HG02623 (cell line): ENCODE measurements at regions not wholly inside any gene's neighbourhood (a gene's known extent, or its start where the extent isn't known, plus 50 kb on each side); places are given as distances from the start of the nearest gene placed in this dataset.

Experiments used
- ATAC-seq: cut with Tn5 transposase; IDR thresholded peaks from one replicate; pipeline ENCODE4 v1.9.1; 2021; ENCODE audit warnings: moderate library complexity; ENCODE audit not compliant: unreplicated experiment

DNA sequence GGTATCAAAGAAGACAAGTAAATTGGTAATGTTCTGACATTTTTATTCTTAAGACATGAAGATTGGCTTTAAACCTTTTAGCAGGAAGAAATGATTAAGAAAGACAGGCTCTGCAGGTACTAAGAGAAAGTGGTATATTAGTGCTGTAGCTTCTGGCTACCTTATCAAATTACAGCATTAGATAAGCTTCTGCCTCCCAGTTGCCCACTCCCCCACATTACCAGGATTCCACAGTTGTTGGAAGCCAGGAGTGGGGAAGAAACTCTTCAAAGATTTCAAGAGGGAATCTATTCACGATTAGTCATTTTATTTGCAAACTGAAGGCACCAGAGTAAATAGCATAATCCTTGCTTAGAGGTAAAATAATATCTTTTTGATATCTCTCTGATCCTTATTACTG, 274.9 kb downstream of the LMO4 start:
- ATAC-seq, result no peak

DNA sequence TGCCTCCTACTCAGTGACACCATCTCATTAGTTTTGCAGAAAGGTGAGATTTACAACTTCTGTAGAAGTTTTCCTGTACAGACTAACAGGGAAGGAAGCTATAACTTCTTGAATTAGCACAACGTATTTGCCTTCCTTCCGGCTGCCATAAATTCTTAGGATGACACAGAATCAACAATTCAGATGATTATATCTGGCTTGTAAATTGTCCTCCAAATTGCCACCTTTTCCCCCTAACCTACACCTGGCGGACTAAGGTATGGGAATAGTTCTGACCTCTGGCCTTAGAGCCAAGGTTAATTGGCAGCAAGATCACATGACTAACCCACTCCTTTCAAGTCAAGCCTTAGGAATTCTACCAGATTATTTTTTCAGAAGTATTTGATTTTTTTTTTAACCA, 284.3 kb downstream of the LMO4 start:
- no peak for ATAC-seq

DNA sequence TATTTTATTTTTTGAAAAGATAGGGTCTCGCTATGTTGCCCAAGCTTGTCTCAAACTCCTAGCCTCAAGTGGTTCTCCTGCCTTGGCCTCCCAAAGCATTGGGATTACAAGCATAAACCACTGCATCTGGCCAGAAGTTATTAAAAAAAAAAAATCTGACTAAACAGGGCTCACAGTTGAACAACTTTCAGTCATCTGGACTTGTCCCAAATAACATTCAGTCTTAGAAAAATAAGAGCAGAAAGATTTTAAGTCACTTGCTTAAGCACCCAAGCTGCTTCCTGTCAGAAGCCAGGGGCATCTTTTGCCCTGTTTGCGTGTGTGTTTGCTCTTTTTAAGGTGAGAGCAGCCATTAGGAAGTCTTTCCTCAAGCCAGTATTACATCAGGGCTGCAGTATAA, 286.8 kb downstream of the LMO4 start:
- no peak for ATAC-seq

DNA sequence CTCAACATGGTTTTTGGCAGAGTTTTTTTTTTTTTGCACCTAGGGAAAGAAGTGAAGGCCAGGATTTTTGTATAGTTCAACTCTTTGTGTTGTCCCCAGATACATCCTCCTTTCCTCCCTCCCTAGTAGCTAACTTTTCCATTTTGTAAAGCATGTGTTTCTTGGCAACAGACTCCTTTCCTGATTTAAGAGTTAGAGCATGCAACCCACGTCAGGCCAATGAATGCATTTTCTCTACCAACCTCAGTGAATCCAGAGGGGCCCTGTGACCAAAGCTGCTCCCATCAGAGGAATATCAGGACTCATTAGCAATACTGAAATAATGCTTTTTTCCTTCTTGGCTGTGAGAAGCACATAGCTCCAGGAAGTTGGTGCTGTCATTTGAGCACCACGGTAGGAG, 287.2 kb downstream of the LMO4 start:
- ATAC-seq, result no peak

DNA sequence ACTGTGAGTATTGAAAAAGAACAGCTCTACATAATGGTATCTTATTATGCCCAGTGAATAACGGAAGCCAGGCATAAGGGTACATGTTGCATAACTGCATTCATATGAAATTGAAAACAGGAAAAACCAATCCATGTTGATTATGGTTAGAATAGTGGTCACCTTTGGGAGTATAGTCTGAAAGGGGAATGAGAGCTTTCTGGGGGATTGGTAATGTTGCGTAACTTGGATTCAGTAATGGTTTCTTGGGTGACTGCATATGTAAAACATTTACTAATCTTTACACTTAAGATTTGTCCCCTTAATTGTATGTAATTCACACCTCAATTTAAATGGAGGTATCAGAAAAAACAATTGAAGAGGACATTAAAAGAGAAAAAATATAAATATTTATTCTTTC, 292.1 kb downstream of the LMO4 start:
- ATAC-seq, result no peak

DNA sequence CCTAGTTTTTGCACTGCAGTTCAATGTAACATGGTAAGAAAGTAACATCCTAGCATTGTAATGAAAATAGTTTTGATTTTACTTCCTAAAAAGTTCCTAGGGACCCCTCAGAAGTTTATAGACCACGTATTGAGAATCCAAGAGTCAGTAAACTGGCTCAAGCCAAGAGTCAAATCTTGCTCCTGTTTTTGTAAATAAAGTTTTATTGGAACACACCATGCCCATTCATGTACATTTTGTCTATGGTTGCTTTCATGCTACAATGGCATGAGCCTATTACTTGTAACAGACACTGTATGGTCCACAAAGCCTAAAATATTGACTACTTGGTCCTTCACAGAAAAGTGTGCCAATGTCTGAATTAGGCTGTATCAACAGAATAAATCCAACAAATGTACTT, 301.0 kb downstream of the LMO4 start:
- no peak for ATAC-seq

DNA sequence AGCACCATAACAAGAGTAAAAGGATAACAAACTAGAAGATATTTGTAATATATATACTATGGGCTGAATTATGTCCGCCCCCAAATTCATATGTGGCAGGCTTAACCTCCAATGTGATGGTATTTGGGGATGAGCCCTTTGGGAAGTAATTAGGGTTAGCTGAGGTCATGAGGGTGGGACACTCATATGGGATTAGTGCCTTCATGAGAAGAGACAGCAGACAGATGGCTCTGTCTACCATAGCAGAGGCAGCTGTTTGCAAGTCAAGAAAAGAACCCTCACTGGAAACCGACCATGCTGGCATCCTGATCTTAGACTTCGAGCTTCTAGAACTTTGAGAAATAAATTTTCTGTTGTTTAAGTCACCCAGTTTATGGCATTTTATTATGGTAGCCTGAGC, 303.6 kb downstream of the LMO4 start:
- ATAC-seq, result no peak

DNA sequence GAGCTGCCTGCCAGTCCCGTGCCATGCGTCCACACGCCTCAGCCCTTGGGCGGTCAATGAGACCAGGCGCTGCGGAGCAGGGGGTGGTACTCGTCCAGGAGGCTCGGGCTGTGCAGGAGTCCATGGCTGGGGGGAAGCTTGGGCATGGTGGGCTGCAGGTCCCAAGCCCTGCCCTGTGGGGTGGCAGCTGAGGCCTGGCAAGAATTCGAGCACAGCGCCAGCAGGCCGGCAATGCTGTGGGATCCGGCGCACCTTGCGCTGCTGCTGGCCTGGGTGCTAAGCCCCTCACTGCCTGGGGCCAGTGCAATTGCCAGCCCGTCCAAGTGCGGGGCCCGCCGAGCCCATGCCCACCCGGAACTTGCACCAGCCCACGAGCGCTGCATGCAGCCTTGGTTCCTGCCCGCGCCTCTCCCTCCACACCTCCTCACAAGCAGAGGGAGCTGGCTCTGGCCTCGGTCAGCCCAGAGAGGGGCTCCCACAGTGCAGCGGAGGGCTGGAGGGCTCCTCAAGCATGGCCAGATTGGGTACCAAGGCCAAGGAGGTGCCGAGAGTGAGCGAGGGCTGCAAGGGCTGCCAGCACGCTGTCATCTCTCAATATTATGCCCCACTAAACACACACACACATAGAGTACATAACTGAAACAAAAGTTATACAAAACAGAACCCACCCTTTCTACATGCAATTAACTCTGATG, 307.7 kb downstream of the LMO4 start:
- no peak for ATAC-seq

DNA sequence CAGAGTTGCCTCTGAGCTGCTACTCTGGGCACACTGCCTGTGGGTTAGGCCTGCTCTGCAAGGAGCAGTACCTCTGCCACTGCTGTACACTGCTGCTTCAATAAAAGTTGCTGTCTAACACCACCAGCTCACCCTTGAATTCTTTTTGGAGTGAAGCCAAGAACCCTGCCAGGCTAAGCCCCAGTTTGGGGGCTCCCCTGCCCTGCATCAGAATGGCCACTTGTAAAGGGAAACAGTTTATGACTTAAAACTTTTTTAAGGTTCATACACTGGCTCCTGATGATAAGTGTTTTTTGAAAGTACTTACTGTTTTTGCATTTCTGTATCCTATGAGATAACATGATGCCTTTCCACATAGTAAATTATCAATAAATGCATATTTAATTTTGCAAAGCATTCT, 310.0 kb downstream of the LMO4 start:
- ATAC-seq, result no peak

DNA sequence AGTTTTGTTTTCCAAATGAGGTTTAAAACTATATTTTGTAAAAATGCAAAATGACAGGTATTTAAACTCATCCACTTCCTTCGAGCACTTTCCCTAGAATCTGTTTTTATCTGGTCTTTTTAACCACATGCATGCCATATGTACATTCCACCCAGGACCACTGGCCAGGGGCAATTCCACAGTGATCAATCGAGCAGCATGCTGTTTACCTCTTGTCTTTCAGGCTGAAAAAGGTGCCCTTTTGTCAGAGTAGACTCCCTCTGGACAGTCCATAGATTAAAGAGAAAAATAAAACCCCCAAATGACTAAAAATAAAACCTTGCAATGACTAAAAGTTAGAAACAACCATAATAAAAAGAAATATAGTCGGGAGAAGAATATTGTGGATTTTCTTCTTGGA, 313.3 kb downstream of the LMO4 start:
- ATAC-seq, result no peak

DNA sequence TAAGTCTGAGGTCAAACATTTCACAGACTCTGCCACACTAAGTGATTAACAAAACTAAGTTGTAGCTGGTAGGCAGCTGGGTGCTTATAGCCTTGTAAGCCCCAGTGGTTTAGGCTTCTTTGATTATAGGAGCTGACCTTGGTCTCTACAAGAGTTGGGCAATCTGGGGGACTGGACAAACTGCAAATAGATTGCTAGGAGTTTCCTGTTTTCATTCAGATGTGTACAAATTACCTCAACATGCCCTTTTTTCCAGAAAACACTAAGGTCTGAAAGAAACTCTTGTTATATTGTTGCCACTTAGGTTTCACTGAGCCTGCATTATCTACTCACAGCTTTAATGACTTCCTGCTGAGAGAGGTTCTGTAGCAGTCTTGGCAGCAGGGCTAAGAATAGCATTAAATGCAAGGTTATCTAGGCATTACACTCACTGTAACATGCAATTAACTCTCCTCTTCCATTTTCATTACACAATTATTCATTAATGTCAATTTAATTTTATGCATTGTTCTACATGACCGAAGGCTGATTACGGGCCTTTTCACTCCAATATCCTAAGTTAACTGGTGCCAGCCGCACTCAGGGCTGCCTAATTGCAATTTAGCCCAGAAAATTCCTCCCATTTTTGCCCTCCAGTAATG, 314.0 kb downstream of the LMO4 start:
- ATAC-seq, result no peak

DNA sequence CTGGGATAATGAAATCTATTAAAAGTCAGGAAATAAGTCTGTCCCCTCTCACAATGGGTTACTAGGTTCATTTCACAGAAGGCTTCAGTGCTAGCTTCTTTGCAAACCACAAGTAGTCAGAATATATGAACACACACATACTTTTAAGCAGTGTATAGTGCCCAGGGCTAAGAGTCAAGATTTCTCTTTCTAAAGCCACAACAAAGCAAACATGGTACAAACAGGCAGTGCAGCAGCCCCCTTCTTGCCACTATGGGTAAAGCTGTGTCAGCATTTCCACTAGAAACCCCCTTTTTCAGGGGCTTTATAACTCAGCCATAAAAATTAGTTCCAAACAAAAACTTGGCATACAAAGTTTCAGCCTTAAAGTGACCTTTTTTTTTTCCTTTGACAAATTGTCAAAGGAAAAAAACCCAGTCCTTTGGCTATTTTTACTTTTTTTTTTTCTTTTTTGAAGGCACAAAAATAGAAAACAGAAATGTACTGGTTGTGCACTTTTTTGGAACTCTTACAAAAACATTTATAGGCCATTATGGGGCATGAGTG, 315.4 kb downstream of the LMO4 start:
- no peak for ATAC-seq

DNA sequence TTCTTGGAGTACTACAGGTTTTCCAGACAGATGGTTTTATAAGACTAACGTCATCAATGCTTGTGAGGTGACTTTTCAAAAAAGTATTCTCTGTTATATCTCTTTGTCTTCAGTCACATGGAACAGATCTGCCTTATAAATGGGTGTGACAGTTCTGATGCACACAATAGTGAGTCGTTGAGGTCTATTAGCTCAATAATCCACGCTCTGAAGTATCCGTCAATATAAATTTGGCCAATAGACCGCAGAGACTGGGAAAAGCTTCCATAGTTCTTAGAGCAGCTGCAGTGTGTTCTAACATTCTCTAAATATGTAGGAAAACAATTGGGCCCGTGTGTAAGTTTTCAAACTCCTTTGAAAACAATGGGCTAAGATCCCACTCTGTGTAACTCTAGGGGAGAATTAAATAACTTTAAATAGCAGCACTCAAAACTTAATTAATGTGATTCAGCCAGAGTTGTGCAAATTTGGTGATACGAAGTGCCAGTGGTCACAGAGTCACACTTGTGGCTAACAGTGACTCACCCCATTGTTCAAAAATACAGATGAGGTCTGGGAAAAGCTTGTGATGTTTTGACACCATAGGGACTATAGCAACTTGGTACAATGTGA, 316.0 kb downstream of the LMO4 start:
- ATAC-seq, result no peak

DNA sequence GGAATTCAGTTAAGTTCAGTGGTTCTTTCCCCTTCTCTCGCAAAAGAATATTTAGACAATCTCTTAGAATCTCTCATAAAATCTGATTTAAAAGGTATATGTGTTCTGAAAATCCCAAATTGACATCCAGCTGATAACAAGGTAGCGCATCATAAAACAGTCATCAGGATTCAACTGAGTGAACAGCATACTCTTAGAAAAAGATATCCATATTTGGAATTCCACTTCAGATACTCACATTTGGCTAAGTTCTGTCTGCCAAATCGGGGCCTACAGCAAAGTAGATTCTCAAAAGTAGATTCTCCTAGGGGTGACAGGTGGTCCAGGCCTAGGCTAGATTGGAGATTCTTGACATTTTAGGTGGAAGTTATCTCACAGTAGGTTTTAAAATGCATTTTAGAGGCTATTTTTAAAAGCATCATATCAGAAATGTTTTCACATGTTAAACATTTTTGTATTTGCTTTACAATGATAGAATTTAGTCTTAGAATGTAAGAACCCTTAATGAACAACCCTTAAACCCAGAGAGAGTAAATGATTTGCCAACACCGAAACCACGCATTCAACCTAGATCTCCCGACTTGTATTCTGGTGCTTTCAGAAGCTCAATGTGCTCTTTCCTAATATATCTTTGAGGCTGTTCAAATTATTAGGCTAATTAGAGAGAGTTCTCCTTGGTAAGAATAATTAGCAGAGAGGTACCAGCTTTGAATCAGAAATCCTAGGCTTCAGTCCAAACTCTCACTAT, 318.9 kb downstream of the LMO4 start:
- ATAC-seq, result no peak

DNA sequence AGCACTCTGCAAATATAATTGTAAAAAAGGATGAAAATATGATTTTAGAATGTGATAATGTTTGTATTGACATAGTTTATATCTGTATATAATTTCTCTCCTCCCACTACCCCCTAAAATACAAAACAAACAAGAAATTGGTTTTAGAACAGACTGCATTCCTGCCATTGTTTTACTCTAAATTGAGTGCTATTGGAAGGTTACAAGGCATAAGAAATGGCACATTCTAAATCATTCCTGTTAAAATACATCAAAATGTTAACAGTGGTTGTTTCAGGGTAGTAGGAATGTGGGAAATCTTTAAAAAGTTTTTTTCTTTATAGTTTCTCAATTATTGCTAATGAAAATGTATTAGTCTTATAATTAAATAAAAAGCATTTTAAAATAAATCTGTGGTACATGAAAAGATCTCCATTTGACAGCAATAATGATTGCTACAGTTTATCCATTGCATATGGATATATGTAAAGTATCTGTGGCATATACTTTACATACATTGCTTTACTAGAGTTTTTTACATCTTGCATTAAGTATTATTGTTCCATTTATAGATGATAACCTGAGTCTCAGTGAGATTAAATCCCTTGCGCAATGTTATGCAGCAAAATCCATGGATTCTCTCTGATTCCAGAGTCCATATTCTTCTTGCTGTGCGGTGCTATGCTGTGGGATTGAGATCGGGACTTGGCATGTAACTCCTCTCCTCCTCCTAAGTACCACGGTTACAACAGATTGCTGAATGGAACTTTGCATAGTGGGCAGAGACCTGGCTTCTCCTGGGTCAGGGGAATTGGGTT, 319.8 kb downstream of the LMO4 start:
- no peak for ATAC-seq

DNA sequence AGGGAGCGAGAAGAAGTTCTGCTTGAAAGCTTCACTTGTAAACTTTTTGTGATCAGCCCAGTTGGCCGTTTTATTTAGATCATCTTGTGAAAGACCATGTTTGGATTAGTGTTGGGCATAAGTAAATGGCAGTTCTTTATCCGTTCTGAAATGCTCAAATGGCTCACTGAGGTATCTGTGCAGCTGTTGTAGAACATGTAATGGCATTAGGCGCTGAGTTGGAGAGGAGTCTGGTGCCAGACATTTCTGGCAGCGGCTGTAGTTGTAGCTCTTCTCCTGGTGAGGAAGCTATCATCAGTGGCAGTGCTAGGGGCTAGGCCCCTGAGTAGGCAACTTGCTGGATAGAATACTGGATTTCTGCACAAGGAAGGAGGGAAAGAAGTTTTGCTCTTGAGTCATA, 321.6 kb downstream of the LMO4 start:
- ATAC-seq, result no peak

DNA sequence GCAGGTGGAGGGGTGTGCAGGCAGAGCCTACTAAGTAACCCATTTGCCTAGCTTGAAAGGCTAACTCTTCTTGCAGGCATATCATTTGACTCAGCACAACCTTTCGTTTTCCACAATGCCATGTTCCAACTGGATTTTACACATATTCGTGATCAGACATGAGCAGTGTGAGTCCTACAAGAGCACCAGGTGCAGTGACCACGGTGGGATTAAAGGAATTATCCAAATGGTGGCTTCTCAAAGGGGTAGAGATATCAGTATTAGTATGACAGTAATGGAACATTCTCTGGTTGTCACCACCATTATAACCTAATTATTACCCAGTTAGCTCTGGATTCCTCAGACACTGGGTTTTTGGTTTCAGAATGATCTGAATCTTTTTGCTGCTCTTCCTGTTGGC, 323.5 kb downstream of the LMO4 start:
- ATAC-seq, result no peak

DNA sequence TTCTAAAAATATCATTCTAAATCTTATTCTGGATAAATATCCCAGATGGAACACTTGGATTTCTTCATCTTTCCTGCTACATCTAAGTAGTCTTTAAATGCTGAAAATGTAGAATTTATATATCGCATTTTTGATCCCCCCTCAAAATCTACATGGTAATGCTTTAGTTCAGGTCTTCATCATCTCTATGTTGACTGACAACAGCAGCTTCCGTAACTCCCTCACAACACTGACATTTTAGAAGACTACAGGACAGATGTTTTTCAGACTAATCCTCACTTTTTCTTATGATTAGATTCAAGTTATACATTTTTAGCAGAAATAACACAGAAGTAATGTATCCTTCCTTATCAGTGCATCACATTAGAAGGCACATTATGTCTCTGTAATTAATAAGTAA, 336.5 kb downstream of the LMO4 start:
- ATAC-seq, result no peak

DNA sequence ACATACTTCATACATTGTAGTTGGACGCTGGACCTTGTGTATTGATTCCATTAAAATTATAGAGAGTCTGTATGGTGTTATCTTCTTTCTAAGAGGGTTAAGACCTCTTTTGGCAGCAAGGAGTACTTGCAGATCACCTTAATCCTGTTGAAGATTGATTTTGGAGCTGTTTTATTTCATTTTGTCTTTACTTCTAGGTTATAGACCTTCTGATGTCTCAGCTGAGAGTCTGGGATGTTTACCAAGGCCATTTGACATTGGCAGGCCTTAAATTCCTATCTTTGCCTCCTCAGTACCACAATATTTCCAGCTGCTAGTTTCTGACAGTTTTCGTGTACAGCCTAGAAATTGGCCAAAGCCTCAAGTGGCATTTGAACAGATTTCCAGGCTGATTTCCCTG, 338.0 kb downstream of the LMO4 start:
- no peak for ATAC-seq

DNA sequence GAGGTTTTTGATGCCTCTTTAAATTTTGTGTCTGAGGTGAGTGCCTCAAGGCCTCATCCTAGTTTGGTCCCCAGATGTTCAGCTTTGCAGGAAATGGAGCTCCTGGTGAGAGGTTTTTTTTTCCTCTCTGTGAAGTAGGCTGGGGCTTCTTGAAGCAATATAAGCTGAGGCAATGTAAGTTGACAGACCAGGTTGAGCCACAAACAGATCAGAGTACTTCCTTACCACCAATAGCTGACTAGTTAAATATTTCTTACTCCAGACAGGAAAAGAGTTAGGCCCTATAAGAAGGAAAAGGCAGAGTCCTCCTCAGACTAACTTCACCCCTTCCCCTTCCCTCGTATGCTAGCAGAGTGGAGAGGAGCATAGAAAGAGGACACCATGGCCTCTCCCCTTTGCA, 341.0 kb downstream of the LMO4 start:
- no peak for ATAC-seq

DNA sequence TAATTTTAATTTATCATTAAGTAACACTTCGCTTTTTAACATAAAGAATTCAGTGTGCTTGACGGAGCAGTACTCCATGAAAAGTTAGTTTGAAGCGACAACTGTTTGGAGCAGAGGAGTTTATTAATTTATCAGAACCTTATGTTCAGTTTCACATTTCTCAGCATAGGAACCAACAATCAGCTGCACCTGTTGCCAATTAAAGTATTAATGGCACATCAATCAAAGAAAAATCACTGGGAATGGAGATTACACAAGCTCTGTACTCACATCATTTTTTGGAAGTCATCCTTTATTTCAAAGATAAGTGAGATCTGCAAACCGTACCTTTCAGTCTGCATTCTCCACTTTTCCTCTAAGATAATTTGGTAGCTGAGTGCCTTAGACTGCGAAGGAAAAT, 344.6 kb downstream of the LMO4 start:
- ATAC-seq, result no peak
